CD4-positive, alpha-beta T cell treated with Interleukin-17A for 1 hour (primary cell): ENCODE measurements at regions not wholly inside any gene's neighbourhood (a gene's known extent, or its start where the extent isn't known, plus 50 kb on each side); places are given as distances from the start of the nearest gene placed in this dataset.
A peak's percentile ranks its signal among the peaks of the same experiment; 100 is the strongest.

Experiments
- DNase-seq: peaks from one replicate; pipeline ENCODE4 v3.0.0-alpha.2; 2020

- no peak for DNase-seq
These were observed 472.7 kb upstream of the NR2F2 start for GRCh38 chr15:95857758-95858157.

DNA sequence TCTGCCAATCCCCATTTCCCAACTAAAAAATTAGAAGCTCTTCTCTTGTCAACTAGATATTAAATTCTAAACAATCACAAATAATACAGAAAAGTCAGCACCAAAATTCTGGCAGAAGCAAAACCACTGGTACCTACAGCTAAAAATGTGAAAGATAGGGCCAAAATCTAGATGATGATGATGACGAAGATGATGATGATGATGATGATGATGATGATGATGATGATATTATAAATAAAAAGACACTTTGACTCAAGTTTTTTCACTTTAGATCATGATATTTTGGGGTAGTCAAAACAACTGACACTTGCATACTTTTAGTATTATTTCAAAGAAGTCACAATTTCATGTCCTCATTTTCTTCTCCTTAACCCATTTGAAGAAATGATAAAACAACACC is 470.1 kb upstream of the NR2F2 start:
- DNase-seq: no peak

- peak; percentile 23 for DNase-seq
These were observed 466.0 kb upstream of the NR2F2 start for GRCh38 chr15:95864467-95864886.

DNA sequence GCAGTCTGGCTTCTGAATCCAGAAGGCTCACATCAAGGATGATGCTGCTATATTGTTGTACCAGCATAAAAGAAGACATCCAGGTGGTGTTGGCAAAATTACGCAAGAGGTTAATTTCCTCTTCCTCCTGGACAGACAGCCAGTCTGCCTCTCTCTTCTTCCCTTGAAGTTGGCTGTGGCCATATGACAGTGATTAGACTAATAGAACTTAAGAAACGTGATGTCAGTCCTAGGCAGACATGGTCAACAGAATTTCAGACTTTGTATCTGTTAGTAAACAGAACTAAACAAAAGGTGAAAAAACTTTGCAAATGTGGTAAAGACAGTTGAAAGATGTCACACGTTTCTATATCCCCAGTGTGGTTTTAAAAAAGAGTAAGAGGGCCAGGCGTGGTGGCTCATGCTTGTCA is 465.2 kb upstream of the NR2F2 start:
- DNase-seq: no peak

DNA sequence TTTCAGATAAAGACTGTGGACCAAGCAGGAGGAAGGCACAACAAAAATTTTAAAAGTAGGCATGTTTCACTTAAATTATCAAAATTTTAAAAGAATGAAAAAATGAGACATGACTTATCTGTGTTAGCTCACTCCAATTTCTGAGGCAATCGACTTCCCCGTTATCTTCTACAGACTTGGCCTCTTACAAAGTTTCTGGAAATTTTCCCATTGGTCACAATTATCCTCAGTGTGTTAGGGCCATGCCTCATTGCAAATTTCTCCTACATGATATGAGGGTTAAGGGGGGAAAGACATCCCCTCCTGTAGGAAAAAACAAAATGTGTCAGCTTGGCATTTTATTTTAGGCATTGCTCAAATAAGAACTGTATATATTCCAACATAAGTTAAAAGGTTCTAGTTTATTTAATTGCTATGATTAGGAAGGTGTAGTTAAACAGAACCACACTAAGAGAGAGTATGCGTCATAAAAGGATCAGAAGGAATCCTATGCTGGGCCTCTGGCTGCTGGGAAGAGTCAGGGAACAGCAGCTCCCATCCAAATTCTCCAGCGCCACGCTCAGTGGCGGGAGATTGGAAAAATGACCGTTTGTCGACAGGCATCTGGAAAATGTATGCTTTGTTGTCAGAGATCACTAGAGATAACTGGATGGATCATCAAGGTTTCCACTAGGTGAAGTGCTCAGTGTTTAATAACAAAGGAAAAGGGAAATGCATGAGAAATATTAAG is 463.6 kb upstream of the NR2F2 start:
- no peak for DNase-seq

- no peak for DNase-seq
These were observed 462.1 kb upstream of the NR2F2 start for GRCh38 chr15:95868450-95868849.

DNA sequence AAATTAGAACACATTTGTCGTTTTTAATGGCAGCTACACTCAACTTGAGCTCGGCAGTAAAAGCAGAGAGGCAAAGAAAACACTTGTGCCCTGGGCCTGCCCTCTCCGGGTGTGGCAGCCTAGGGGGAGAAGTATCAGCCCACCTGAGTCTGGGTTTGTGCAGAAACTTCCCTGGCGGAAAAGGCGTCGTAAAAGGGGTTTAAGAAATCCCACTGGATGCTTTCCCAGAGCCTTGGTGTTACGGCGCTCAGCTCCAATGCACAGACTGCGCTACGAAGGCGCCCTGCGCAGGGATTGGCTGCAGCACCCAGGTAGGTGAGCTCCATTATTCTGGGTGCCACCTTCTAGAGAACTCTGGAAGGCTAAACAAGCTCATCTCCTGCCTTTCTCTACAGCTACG is 461.5 kb upstream of the NR2F2 start:
- no peak for DNase-seq

- DNase-seq: no peak
These were observed 460.6 kb upstream of the NR2F2 start for GRCh38 chr15:95869920-95870319.

DNA sequence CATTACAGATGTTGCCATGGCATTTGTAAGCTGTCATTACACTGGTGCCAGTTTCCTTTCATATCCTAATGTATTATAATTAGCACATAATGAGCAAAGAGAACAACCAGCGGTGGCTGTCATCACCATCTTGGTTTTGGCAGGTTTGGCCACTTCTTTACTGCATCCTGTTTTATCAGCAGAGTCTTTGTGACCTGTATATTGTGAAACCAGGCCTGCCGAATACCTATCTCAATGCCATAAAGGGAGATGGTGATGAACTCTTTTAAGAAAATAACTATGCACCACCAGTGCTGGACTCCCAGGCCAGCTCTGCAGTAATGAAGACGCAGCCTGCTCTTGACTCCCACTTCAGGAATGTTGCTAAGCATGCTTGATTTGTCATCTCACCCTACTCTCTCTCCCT is 458.1 kb upstream of the NR2F2 start:
- no peak for DNase-seq

GRCh38 chr15:95874637-95875036 is 455.9 kb upstream of the NR2F2 start:
- DNase-seq: no peak

GRCh38 chr15:95875121-95875643 is 455.3 kb upstream of the NR2F2 start:
- peak; percentile 47 for DNase-seq

GRCh38 chr15:95880031-95880570 is 450.4 kb upstream of the NR2F2 start:
- DNase-seq: no peak

- DNase-seq: no peak
These were observed 449.9 kb upstream of the NR2F2 start for GRCh38 chr15:95880630-95881029.

- no peak for DNase-seq
These were observed 447.4 kb upstream of the NR2F2 start for GRCh38 chr15:95883064-95883463.

- DNase-seq: no peak
These were observed 446.2 kb upstream of the NR2F2 start for GRCh38 chr15:95884276-95884675.

DNA sequence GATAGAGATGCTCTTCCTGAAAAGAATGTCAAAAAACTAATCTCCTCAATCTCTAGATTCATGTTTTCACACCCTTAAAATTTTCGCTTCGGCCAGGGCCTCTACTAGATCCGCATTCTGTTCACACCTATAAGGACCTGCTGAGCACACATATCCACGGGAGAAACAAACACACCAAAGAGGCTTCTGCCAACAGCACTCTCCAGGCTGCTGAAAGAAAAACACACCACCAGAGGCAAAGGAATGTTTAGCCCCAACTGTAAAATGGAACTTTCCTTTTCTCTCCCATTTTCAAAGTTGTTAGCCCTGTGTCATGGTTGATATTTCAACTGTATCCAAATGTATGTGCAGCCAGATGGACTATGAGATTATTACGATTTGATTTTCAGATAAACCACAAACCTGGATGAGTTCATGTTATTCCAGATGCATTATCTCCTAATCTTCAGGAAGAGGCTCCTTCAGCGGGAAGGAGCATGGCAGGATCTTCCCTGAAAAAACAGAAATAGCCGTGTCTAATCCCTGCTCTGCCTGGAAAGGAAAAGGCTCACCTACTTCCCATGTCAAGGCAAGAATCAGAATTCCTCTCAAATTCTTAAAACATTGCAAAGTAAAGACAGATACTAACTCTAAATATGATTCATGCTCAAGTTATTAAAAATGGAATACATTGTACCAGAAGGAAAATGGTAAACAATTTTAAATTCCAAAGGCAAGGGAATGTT is 442.7 kb upstream of the NR2F2 start:
- no peak for DNase-seq

DNA sequence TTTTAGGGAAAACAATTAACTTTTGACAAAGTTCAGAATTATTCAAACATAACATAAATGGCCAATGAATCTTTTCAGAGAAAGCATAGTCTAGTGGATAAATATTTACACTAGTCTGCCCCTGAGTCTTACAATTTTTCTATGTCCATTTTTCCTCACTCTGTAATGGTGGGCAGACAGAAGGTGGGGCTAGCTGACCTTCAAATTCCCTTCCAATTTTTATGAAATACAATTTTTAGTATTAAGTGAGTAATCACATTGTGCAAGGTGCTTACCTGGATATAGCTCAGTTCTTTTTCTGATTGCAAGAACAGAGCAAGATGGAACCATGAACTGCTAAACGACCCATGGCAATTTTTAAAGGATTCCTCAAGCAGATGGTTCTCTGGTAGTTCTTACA is 441.7 kb upstream of the NR2F2 start:
- DNase-seq: no peak

- no peak for DNase-seq
These were observed 436.0 kb upstream of the NR2F2 start for GRCh38 chr15:95894407-95894956.

DNA sequence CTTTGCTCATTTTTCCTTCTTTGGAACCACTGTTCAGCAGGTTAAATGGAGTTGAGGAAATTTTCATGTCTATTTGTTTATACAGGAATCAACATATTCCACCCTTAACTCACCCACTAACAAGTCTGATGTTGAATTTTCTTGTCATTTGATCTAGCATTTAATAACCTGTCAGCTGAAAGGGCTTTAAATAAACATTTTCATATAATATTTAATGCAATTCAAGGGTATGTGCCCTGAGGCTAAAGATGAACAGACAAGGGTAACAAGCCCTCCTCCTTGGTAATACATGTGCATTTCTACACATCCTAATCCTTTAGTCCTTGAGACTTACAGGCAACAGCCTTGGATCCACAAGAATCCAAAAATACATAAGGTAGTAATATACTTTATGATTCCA is 435.0 kb upstream of the NR2F2 start:
- DNase-seq: no peak

DNA sequence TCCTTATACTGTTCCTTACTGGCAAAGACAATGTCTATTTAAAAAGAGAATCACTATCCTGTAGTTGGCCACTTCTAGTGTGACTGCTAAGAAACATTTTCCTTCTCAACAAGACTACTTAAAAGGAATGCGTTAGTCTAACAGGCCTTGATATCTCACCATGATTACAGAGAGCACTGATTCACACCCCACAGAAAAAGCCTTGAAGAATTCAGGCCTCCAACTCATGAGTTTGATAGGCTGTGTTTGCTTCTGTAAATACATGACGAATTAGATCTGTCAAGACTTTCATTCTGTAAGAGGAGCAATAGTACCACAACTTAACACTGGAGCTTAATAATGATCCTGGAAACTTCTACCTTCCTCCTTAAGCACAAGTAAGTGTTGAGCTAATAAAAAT is 432.8 kb upstream of the NR2F2 start:
- no peak for DNase-seq

DNA sequence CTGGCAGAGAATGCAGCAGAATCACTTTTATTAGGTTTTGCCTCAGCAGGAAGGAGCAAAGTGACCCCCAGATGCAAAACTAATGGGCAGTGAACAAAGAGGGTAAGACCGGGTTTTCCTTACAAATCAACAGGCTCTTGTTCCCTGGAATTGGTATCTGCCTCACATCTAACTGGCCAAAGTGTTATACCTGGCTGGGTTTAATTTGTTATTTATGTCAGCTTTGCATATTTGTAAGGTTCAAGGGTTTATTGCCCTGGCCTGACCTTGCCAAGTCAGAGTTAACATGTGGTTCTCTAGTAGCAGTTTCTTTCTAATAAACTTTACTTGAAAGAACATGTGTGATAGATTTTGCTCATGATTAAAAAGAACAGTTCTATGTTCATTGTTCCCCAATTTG is 431.7 kb upstream of the NR2F2 start:
- DNase-seq: no peak

DNA sequence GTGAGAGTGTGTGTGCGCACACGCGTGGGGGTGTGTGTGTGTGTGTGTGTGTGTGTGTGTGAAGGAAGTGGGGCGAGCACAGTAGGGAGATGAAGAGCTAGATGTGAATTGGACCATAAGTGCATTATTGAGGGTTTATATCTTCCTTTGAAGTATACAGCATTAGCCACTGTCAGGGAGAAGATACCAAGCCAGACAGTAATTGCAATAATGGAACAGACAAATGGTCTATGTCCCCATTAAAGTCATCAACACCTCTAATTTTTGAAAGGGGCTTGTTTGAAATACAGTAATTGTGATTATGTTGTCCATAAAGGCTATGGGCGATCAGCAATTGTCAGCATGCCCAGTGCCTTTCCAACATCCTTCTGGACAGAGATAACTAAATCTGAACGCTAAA is 429.2 kb upstream of the NR2F2 start:
- DNase-seq: no peak

DNA sequence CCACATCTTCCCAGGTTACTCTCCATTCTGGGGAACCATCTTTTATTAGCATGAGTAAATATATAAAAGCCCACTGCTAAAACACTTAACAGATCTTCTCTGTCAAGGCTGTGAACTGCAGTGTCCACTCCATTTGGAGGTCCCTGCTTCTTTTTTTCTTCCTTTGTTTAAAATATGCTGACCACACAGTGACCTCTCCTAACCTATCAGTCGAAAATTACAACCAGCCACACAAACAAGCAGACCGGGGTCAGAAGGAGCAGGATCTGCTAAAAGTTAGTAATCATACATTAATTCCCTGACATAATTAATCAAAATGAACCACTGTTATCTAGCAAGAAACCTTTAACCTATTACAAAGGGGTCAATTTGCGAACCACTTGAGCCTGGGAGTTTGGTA is 427.9 kb upstream of the NR2F2 start:
- DNase-seq: no peak

GRCh38 chr15:95903352-95903751 is 427.1 kb upstream of the NR2F2 start:
- no peak for DNase-seq
